ENCODE measurements at regions not wholly inside any gene's neighbourhood (a gene's known extent, or its start where the extent isn't known, plus 50 kb on each side); places are given as distances from the start of the nearest gene placed in this dataset.
"Not testable (repeated sequence)": the region's sequence is repeated elsewhere in the genome, so short reads cannot be mapped to it uniquely, and the experiment has no call there.

DNA sequence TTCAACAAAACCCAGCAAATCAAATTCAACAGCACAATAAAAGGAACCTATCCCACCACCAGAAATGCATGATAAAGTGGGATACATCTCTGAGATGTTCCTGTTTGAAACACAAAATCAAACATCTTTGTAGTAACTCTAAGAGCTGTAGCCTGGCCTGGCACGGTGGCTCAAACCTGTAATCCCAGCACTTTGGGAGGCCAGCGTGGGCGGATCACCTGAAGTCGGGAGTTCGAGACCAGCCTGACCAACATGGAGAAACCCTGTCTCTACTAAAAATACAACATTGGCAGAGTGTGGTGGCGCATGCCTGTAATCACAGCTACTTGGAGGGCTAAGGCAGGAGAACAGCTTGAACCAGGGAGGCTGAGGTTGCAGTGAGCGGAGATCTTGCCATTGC is 202.8 kb upstream of the POTEB2 start:
- not testable (repeated sequence) for DNase-seq (ENCODE audit: low spot score); H2AFZ ChIP-seq; H3K36me3 ChIP-seq (ENCODE audit: insufficient read depth); H3K4me1 Mint-ChIP-seq; H3K4me1 ChIP-seq (ENCODE audit: insufficient read depth); H3F3A ChIP-seq (replicated peaks; ENCODE audit: low read depth); H3K4me3 ChIP-seq; H3K27ac ChIP-seq (ENCODE audit: low read depth); H3K36me3 Mint-ChIP-seq (ENCODE audit: low read depth); H3K27me3 Mint-ChIP-seq (ENCODE audit: insufficient read depth, low read depth, poor library complexity); H3K4me3 Mint-ChIP-seq; H3K9me2 ChIP-seq (ENCODE audit: insufficient read depth); H3K27ac Mint-ChIP-seq; ATAC-seq; H3K79me2 ChIP-seq (replicated peaks; ENCODE audit: insufficient read depth); H3K4me2 ChIP-seq; H4K20me1 ChIP-seq (replicated peaks; ENCODE audit: insufficient read depth); H3K27me3 ChIP-seq (ENCODE audit: insufficient read depth)
- H3K9me3 Mint-ChIP-seq, result peaks cover 28% of the 10 kb centered on the region

DNA sequence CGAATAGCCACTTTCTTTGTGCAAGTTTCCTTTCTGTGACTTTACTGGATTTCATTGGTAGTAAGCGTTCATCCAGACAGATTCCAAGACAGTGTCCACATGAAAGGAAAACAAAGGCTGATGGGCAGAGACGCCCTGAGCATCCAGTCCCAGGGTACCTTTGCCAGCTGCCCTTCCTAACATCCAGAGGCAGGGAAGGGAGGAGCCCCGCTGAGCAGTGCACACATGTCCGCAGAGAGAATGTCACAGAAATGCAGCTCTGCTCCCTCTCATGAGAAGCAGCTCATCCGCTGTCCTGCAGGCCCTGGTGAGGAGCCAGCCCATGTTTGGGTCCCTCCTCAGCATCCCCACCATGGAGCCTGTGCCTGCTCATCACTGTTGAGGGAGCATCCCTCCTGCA is 197.4 kb upstream of the POTEB2 start:
- H2AFZ ChIP-seq; H3K27ac ChIP-seq (ENCODE audit: low read depth); H3K36me3 ChIP-seq (ENCODE audit: insufficient read depth); ATAC-seq; H3K27me3 ChIP-seq (ENCODE audit: insufficient read depth); H3K4me3 ChIP-seq; H3K4me1 ChIP-seq (ENCODE audit: insufficient read depth); H3K9me2 ChIP-seq (ENCODE audit: insufficient read depth); H4K20me1 ChIP-seq (replicated peaks; ENCODE audit: insufficient read depth); H3K27ac Mint-ChIP-seq; H3K27me3 Mint-ChIP-seq (ENCODE audit: insufficient read depth, low read depth, poor library complexity); H3F3A ChIP-seq (replicated peaks; ENCODE audit: low read depth); H3K4me2 ChIP-seq; H3K4me1 Mint-ChIP-seq; H3K4me3 Mint-ChIP-seq; H3K79me2 ChIP-seq (replicated peaks; ENCODE audit: insufficient read depth); DNase-seq (ENCODE audit: low spot score): not testable (repeated sequence)
- H3K9me3 Mint-ChIP-seq, result peaks cover 32% of the 10 kb centered on the region
- peaks cover 11% of the 10 kb centered on the region; the same call in 2 of the 3 replicates for H3K36me3 Mint-ChIP-seq (ENCODE audit: low read depth)

DNA sequence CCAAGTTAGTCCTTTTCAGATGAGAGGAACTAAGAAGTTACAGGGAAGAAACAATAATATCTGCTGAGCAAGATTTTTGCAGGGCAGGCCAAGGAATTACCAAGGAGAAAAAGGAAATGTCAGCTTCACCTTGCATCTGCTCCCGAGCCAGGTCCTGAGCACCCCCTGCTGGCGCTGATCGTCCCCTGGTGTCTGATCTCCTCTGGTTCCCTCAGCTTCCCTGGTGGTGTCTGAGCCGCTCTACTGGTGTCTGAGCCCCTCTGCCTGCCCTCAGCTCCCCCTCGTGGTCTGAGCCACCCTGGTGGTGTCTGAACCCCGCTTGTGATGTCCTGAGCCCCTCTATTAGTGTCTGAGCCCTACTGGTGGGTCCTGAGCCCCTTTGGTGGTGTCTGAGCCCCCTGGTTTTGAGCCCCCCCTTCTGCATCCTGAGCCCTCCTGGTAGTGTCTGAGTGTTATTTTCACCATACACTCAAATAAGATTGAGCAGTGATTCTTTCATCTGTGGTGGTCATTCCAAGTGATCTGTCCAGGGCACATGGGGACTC is 196.6 kb upstream of the POTEB2 start:
- not testable (repeated sequence) for DNase-seq (ENCODE audit: low spot score); H3K4me3 Mint-ChIP-seq; H3K4me3 ChIP-seq; H2AFZ ChIP-seq; H3K27me3 ChIP-seq (ENCODE audit: insufficient read depth); H4K20me1 ChIP-seq (replicated peaks; ENCODE audit: insufficient read depth); H3K27ac ChIP-seq (ENCODE audit: low read depth); H3K4me1 Mint-ChIP-seq; H3K4me2 ChIP-seq; H3K27me3 Mint-ChIP-seq (ENCODE audit: insufficient read depth, low read depth, poor library complexity); H3K27ac Mint-ChIP-seq; H3K79me2 ChIP-seq (replicated peaks; ENCODE audit: insufficient read depth); H3F3A ChIP-seq (replicated peaks; ENCODE audit: low read depth); H3K9me2 ChIP-seq (ENCODE audit: insufficient read depth); H3K4me1 ChIP-seq (ENCODE audit: insufficient read depth); H3K36me3 Mint-ChIP-seq (ENCODE audit: low read depth); H3K36me3 ChIP-seq (ENCODE audit: insufficient read depth); ATAC-seq
- H3K9me3 Mint-ChIP-seq, result peaks cover 32% of the 10 kb centered on the region

DNA sequence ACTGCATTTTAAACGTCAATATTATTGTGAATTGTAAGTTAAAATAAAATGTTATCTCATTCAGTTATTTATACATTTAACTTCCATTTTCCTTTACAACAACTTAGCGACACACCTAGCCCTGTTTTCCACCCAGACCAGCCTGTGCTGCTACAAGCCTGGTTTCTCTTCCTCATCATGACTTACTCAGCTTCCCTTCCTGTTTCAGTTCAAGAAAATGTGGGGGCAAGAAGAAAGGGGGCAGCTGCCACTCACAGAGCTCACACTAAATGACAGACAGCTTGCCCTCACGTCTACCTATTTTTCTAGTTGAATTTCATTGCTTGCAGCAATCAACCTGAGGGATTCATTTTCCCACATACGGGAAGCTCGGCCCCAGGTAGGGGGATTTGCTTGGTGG is 185.8 kb upstream of the POTEB2 start:
- H3K27ac ChIP-seq (ENCODE audit: low read depth); H3K27ac Mint-ChIP-seq; H3K27me3 Mint-ChIP-seq (ENCODE audit: insufficient read depth, low read depth, poor library complexity); H3K4me1 Mint-ChIP-seq; H3K9me2 ChIP-seq (ENCODE audit: insufficient read depth); H3K4me2 ChIP-seq; H3K79me2 ChIP-seq (replicated peaks; ENCODE audit: insufficient read depth); ATAC-seq; H3K4me3 ChIP-seq; H3K27me3 ChIP-seq (ENCODE audit: insufficient read depth); H2AFZ ChIP-seq; DNase-seq (ENCODE audit: low spot score); H4K20me1 ChIP-seq (replicated peaks; ENCODE audit: insufficient read depth); H3K4me3 Mint-ChIP-seq; H3K4me1 ChIP-seq (ENCODE audit: insufficient read depth); H3K36me3 ChIP-seq (ENCODE audit: insufficient read depth); H3F3A ChIP-seq (replicated peaks; ENCODE audit: low read depth); H3K36me3 Mint-ChIP-seq (ENCODE audit: low read depth): not testable (repeated sequence)
- peaks cover 12% of the 10 kb centered on the region for H3K9me3 Mint-ChIP-seq

DNA sequence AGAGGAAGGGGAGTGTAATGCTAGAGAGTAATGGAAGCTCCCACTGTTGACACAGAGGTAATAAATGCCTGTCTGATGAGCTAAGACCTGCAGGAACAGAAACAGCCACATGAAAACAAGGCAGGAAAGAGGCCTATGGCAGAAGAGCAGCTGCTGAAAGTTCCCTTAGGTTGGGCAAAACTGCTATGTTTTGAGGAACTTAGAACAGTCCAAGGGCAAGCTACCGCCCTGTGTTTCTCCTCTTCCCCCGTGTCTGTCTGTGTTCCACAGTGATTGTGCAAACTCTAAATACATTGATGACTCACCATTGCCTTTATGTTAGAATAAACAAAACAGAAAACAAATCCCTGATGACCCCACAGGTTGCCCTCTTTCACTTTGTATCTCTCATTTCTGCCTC is 165.6 kb upstream of the POTEB2 start:
- H3K4me1 ChIP-seq (ENCODE audit: insufficient read depth); H3K27me3 Mint-ChIP-seq (ENCODE audit: insufficient read depth, low read depth, poor library complexity); H3K4me2 ChIP-seq; H3K36me3 ChIP-seq (ENCODE audit: insufficient read depth); H3K9me2 ChIP-seq (ENCODE audit: insufficient read depth); H3K4me1 Mint-ChIP-seq; H3K79me2 ChIP-seq (replicated peaks; ENCODE audit: insufficient read depth); DNase-seq (ENCODE audit: low spot score); H3F3A ChIP-seq (replicated peaks; ENCODE audit: low read depth); H3K4me3 Mint-ChIP-seq; H3K27me3 ChIP-seq (ENCODE audit: insufficient read depth); H4K20me1 ChIP-seq (replicated peaks; ENCODE audit: insufficient read depth); H3K27ac ChIP-seq (ENCODE audit: low read depth); H3K4me3 ChIP-seq; ATAC-seq; H3K9me3 Mint-ChIP-seq; H3K27ac Mint-ChIP-seq; H3K36me3 Mint-ChIP-seq (ENCODE audit: low read depth); H2AFZ ChIP-seq: not testable (repeated sequence)

DNA sequence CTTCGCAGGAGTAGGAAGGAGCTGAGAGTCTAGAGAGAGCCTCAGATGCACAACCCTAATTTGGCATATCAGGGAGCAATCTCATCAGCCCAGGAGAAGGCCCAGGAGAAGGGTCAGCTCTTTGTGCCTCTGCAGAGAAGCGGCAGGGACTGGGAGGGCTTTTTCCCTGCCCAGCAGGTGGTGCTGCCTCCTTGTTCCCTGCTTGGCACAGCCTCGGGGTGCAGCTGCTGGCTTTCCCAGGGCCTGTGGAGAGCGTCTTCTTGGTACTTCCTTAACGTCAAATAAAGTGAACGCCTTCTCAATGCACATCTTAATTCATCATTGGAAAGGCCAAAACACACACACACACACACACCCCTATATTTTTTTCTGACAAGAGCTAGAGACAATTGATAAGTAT is 162.9 kb upstream of the POTEB2 start:
- H3K27me3 Mint-ChIP-seq (ENCODE audit: insufficient read depth, low read depth, poor library complexity), result not testable (repeated sequence)

DNA sequence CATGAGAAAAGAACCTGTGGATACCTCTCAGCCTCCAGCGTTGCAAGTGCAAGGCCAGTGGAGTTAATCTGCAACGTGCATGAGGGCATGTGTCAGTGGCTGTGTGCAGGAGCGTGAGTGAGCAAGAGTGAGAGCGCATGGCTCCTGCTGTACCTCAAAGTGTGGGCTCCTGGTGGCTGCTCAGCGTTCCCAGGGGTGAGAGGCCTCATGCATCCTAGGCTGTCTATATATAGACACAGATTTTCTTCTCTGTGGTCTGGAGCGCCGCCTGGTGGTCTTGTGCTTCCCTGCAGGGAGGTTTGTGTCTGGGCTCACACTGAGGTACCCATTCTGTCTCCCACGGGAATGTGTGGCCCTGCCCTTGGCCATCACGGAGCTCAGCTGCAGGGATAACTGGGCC is 161.8 kb upstream of the POTEB2 start:
- not testable (repeated sequence) for H3K4me2 ChIP-seq; H3K27ac ChIP-seq (ENCODE audit: low read depth); H3K36me3 Mint-ChIP-seq (ENCODE audit: low read depth); H3K9me3 Mint-ChIP-seq; H3K4me1 ChIP-seq (ENCODE audit: insufficient read depth); H4K20me1 ChIP-seq (replicated peaks; ENCODE audit: insufficient read depth); H3F3A ChIP-seq (replicated peaks; ENCODE audit: low read depth); H3K4me1 Mint-ChIP-seq; H2AFZ ChIP-seq; H3K36me3 ChIP-seq (ENCODE audit: insufficient read depth); H3K27me3 ChIP-seq (ENCODE audit: insufficient read depth); H3K4me3 Mint-ChIP-seq; H3K27ac Mint-ChIP-seq; H3K9me2 ChIP-seq (ENCODE audit: insufficient read depth); DNase-seq (ENCODE audit: low spot score); H3K27me3 Mint-ChIP-seq (ENCODE audit: insufficient read depth, low read depth, poor library complexity); H3K4me3 ChIP-seq; H3K79me2 ChIP-seq (replicated peaks; ENCODE audit: insufficient read depth); ATAC-seq

More for the DNA sequence above, 162.9 kb upstream of the POTEB2 start:
- not testable (repeated sequence) for H3K27ac Mint-ChIP-seq; H3K36me3 Mint-ChIP-seq (ENCODE audit: low read depth); H2AFZ ChIP-seq; H3K9me3 Mint-ChIP-seq; ATAC-seq; H3K4me3 ChIP-seq; H3K36me3 ChIP-seq (ENCODE audit: insufficient read depth); H3K4me3 Mint-ChIP-seq; H3K4me1 Mint-ChIP-seq; H3F3A ChIP-seq (replicated peaks; ENCODE audit: low read depth); H3K4me1 ChIP-seq (ENCODE audit: insufficient read depth); H4K20me1 ChIP-seq (replicated peaks; ENCODE audit: insufficient read depth); H3K4me2 ChIP-seq; DNase-seq (ENCODE audit: low spot score); H3K27ac ChIP-seq (ENCODE audit: low read depth); H3K9me2 ChIP-seq (ENCODE audit: insufficient read depth); H3K27me3 ChIP-seq (ENCODE audit: insufficient read depth); H3K79me2 ChIP-seq (replicated peaks; ENCODE audit: insufficient read depth)

Measured in GM23338 (cell line).